ENCODE measurements at regions not wholly inside any gene's neighbourhood (a gene's known extent, or its start where the extent isn't known, plus 50 kb on each side); places are given as distances from the start of the nearest gene placed in this dataset.
"Not testable (repeated sequence)": the region's sequence is repeated elsewhere in the genome, so short reads cannot be mapped to it uniquely, and the experiment has no call there.

DNA sequence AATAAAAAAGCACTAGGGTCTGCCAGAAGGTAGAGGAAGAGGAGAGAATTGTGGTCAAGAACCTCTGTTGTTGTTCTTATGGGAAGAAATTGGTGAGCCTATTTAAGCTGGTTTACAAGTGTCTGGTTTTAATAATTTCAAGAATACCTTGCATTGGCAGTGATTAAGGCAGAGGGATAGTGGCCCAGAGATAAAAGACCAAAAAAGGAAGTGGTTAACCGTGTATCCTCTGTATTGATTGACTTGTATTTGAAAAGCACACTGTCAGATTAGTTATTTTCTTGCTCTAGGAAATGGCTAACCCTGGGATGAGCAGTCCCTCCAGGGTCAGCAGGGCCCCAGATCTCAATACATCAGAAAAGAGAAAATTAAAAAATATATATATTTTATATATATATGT is 190.1 kb downstream of the SPIN4 start:
- TF ChIP-seq, protein P1, sequence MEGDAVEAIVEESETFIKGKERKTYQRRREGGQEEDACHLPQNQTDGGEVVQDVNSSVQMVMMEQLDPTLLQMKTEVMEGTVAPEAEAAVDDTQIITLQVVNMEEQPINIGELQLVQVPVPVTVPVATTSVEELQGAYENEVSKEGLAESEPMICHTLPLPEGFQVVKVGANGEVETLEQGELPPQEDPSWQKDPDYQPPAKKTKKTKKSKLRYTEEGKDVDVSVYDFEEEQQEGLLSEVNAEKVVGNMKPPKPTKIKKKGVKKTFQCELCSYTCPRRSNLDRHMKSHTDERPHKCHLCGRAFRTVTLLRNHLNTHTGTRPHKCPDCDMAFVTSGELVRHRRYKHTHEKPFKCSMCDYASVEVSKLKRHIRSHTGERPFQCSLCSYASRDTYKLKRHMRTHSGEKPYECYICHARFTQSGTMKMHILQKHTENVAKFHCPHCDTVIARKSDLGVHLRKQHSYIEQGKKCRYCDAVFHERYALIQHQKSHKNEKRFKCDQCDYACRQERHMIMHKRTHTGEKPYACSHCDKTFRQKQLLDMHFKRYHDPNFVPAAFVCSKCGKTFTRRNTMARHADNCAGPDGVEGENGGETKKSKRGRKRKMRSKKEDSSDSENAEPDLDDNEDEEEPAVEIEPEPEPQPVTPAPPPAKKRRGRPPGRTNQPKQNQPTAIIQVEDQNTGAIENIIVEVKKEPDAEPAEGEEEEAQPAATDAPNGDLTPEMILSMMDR (conservative IDR thresholded peaks at IDR 0.05; ENCODE audit: low read depth, low read length): not testable (repeated sequence)
- not testable (repeated sequence) for TF ChIP-seq FOS (IDR thresholded peaks at IDR 0.05; ENCODE audit: low read depth, low read length); MXI1 (IDR thresholded peaks at IDR 0.05; ENCODE audit: borderline replicate concordance, low read depth, low read length); MAFK (IDR thresholded peaks at IDR 0.05; ENCODE audit: low read depth, low read length); POLR2A (IDR thresholded peaks at IDR 0.05; ENCODE audit: low read depth, low read length); RCOR1 (IDR thresholded peaks at IDR 0.05; ENCODE audit: insufficient replicate concordance, low read length); SMC3 (IDR thresholded peaks at IDR 0.05; ENCODE audit: low read depth, low read length); RFX5 (IDR thresholded peaks at IDR 0.05; ENCODE audit: low read depth, low read length); CHD1 (IDR thresholded peaks at IDR 0.05; ENCODE audit: low read depth, low read length); RAD21 (IDR thresholded peaks at IDR 0.05; ENCODE audit: low read length); BHLHE40 (IDR thresholded peaks at IDR 0.05; ENCODE audit: low read depth, low read length); CEBPB (IDR thresholded peaks at IDR 0.05; ENCODE audit: low read depth, low read length)
- TF ChIP-seq, protein P2, sequence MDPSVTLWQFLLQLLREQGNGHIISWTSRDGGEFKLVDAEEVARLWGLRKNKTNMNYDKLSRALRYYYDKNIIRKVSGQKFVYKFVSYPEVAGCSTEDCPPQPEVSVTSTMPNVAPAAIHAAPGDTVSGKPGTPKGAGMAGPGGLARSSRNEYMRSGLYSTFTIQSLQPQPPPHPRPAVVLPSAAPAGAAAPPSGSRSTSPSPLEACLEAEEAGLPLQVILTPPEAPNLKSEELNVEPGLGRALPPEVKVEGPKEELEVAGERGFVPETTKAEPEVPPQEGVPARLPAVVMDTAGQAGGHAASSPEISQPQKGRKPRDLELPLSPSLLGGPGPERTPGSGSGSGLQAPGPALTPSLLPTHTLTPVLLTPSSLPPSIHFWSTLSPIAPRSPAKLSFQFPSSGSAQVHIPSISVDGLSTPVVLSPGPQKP (IDR thresholded peaks at IDR 0.05; ENCODE audit: borderline replicate concordance, low read depth, low read length): not testable (repeated sequence)
- TF ChIP-seq, protein P3, sequence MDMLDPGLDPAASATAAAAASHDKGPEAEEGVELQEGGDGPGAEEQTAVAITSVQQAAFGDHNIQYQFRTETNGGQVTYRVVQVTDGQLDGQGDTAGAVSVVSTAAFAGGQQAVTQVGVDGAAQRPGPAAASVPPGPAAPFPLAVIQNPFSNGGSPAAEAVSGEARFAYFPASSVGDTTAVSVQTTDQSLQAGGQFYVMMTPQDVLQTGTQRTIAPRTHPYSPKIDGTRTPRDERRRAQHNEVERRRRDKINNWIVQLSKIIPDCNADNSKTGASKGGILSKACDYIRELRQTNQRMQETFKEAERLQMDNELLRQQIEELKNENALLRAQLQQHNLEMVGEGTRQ (IDR thresholded peaks at IDR 0.05; ENCODE audit: low read depth, low read length): not testable (repeated sequence)
